Occipital lobe (tissue), 1 donor: ENCODE measurements at regions not wholly inside any gene's neighbourhood (a gene's known extent, or its start where the extent isn't known, plus 50 kb on each side); places are given as distances from the start of the nearest gene placed in this dataset.
A peak's percentile ranks its signal among the peaks of the same experiment; 100 is the strongest.

ENCODE experiments used
- DNase-seq: peaks from one replicate; lab custom pipeline; 2025; lab: John Stamatoyannopoulos, UW

DNA sequence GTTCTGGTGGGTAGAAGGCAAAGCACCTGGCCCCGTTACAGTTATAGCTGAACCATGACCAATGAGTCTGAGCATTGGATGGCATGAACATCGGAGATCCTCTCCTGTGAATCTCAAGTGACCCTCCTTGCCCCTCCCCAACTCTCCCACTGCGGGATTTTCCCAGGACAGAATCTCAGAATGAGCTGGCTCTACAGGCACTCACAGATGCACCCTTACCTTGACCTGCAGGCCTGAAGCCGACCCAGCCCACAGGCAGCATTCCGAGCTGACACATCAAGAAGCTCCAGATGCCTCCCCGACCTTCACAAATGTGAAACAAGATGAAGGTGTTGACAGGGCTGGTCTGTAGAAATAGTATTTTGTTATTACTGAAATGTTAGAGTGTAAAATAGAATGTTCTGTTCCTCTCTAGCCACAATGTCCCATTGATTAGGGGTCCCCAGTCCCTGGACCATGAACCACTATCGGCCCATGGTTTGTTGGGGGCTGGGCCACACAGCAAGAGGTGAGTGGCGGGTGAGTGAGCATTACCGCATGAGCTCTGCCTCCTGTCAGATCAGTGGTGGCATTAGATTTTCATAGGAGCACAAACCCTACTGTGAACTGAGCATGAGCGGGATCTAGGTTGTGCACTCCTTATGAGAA lies 263.4 kb downstream of the AUH start:
- DNase-seq = no peak

DNA sequence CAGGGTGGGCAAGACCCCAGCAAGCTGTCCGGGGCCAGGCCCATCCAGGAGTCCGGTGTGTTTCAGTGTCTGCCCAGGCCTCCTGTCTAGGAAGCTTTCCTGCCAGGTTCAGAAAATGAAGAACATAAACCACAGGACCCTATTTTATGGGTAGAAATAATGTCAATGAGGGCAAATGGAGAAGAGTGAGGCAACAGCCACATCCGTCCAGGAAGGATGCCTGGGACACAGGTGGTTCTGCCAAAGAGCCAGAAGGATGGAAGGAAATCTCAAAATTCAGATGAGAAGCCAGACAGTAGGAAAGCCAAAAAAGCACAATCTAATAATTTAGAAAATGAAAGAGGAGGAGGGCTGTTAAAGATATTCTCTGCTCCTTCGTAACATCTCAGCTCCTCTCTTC lies 262.3 kb downstream of the AUH start:
- no peak for DNase-seq

DNA sequence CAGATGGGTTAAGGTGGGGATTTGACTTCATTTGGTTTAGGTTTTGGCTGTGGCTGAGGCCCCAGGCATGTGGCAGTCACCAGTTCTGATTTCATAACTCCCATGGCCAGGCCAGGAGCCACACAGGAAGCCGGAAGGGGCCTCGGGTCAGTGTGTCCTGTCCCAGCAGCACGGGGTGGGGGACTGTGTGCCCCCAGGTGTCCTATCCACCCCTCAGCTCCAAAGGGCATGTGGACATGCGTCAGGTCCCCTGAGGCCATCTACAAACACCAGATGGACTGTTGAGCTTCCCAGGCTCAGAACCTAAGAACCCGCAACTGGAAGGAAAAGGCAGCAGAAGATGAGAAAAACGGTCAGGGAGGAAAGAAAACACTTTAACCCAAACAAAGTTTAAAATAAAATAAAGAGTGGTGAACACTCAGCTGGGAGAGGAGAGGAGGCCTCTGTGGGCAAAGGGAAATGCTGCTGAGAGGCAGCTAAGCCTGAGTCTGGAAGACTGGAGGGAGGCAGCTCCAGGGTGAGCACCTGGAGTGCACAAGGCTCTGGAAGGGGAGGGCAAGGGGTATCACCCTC lies 260.8 kb downstream of the AUH start:
- DNase-seq = no peak

DNA sequence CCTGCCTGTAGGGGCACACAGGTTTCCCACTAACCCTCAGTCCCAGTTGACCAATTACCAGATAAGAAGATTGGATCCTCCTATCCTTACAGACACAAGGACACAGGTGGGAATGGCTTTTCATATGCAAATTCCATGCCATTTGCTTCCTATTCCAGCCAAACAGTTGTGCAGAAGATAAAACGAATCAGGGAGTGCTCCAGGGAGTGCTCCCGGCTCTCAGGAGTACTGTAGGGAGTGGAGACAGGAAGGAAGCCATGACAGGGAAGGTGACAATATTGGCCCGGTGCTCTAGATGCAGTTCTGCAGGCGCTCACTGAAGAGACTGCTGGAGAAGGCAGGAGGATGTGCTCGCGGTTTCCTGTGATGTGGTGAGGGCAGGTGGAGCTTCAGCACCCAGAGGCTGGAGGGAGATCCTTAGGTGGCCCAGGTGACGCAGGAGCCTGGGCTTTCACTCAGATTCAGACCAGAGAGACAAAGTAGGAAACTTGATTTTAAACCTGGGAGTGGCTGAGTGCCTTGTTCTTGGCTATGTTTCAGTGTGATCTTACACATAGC lies 260.0 kb downstream of the AUH start:
- DNase-seq = no peak

DNA sequence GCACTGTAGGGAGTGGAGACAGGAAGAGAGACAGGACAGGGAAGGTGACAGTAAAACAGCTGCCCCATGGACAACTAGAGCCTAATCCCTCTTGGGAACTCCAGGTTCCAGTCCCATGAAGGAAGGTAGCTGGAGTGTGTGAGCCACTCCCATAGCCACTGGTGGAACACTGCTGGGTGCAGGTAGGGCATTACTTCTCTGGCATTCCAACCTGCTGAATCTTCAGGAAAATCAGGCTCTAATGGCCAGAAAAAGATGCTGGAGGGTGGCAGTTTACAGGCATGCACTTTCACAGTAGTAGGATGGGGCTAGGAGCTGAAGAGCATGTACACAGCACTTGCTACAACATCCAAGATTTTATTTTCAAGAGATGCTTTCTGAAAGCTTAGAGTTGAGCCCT lies 259.4 kb downstream of the AUH start:
- no peak for DNase-seq

- DNase-seq = no peak
Observed at GRCh38 chr9:91103931-91104330, 257.8 kb downstream of the AUH start.

DNA sequence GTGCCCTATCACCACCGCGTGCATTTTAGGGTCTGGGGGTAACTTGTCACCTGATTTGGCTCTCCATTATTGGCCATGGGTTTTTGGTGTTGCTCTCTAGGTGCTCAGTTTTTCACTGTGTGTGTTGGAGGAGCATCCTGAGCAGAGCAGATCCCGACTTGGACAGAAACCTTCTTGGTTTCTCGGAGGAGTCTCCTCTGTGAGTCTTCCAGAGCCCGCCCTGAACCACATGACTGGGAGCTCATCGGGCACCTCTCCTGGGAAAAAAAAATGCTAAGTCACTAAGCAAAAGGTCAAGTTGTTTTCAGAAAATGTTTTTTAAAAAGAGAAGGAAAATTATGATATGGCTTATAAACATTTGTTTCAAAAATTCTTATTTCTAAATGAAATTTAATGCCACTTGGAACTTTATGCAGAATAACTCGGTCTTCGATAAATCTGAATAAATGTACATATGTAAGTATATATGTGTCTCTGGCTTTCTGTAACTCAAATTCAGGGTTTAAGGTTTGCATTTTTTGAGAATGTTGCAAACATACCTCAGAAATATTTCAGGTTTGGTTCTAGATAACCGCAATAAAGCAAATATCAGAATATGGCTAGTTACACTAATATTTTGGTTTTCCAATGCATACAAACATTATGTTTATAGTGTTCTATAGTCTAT lies 255.2 kb downstream of the AUH start:
- no peak for DNase-seq

- no peak for DNase-seq
Observed at GRCh38 chr9:91111226-91111625, 250.5 kb downstream of the AUH start.

DNA sequence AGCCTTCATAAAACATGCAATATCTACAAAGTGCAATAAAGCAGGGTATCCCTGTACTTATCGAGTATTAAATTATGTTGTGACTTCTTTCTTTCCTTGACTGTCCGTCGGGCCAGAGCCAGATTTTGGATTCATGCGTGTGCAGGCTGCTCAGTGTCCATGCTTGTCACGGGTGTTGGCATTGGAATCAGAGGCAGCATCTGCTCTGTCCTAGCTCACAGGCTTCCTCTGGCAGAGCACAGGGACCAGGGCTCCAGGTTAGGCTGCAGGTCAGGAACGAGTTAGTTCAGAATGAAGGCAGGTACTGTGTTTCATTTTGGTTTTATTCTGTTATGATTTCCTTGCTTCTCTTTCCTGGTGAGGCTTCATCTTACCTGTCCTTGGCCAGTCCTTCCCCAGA lies 249.8 kb downstream of the AUH start:
- DNase-seq = no peak

GRCh38 chr9:91113016-91113415 lies 248.7 kb downstream of the AUH start:
- DNase-seq = no peak

DNA sequence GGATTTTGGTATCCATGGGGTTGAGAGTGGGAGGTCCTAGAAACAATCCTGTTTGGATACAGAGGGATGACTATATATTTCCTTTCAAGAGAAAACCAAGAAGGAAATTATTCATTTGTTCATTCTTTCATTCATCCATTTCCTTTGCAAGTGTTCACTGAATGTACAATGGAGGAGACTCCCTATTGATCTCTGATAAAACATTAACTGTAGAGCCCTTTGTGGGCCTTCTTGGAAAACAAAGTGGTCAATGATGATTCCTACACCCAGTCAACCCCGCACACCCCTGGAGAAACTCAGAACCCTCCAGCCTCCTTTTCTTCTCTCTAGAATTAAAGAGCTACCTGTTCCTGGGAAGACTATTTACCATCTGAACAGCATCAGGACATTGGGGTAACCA lies 247.3 kb downstream of the AUH start:
- no peak for DNase-seq

DNA sequence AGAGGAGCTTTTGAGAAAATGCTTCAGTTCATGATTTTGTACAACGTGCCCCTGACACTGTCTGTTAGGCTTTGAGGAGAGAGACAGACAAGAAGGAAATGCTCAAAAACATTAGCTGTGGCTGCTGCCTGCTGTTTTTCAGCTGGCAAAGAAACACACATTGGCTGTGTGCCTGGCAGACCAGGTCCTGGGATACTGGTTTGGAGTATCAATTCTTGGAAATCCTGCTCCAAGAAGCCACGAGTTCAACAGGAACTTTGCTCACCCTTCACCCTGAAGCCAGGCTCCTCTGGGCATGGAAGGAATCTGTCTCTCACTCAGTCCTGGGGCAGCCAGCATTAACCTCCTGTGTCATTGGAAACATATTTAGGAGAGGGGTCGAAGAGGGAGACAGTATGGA lies 245.5 kb downstream of the AUH start:
- DNase-seq = no peak

DNA sequence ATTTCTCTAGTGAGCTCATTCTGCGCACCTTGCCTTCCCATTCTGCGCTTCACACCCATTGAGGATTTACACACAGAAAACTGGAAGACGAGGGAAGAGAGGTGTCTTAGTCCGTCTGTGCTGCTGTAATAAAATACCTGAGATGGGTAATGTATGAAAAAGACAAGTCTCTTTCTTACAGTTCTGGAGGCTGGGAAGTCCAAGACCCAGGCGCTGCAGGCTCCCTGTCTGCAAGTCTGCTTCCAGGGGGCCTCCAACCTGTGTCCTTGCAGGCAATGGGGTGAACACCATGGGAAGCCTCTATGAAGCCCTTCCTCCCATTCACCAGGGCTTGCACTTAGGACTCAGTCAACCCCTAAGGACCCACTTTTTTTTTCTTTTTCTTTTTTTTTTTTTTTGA lies 245.0 kb downstream of the AUH start:
- no peak for DNase-seq

DNA sequence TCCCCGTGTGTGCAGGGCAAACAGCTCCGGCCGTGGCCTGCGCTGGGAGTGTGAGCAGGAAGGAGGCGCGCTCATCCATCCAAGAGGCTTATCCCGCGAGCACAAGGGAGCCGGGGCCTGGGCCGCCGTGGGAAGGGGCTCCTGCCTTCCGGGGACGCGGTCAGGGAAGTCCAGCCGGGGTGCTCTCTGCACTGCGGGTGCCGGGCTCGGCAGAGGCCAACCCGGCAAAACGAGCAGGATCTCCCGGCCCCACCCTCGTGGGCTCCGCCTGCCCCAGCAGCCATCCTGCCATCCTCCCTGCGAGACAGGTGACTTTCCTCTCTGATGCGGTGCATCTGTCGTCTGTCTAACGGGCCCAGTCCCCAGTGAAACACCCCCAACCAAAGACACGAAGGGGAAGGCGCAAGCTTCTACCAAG lies 244.2 kb downstream of the AUH start:
- DNase-seq = no peak

GRCh38 chr9:91117959-91118703 lies 243.6 kb downstream of the AUH start:
- peak; percentile 32 for DNase-seq

DNA sequence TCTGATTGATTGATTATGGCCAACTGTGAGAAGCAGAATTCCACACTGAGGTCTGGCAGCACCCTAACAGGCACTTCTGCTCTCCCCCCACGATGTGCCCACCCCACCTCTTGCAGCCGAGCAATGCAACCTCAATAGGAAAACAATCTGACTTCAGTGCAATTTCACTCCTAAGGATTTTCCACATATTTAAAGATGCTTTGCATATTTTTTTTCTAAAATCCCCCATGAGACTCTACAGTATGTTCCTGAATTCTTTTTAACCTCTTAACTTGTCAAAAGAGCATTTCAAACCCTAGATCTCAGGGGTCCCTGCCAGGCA lies 243.1 kb downstream of the AUH start:
- no peak for DNase-seq

- no peak for DNase-seq
Observed at GRCh38 chr9:91119142-91119541, 242.6 kb downstream of the AUH start.

DNA sequence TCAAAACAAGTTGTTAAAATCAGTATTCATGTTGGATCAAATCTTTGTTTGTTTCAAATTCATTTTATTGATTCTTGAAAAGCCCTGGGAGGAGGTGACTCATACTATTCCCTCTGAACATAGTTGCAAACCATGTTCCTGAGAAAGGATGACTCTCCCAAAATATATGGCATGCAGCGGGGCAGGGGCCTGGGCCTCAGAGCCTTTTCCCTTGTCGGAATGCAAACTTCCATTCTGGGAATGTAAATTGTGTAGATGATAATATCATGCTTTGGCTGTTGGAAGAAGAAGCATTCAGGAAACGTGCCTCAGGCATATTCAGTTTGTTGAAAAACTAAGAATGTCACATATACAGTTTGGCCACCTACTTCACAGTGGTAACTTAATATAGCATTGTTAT lies 242.0 kb downstream of the AUH start:
- DNase-seq = no peak

DNA sequence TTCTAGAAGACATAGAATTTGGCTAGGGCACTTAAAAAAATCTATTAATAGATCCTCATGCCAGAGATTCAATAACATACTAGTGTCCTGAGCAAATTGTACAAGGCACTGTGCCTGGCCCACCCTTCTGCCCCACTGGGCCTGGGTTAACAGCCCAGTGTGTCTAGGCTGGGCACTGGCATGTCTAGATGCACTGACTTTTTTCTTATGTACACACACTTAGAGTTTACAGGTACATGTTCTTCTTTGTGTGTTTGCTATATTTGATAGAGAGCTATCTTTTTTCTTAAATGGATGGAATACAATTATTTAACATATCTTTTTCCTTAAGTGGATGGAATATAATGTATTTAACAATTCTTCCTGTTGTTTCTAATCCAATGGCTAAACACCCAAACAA lies 241.5 kb downstream of the AUH start:
- DNase-seq = no peak

- no peak for DNase-seq
Observed at GRCh38 chr9:91122755-91123154, 239.0 kb downstream of the AUH start.

DNA sequence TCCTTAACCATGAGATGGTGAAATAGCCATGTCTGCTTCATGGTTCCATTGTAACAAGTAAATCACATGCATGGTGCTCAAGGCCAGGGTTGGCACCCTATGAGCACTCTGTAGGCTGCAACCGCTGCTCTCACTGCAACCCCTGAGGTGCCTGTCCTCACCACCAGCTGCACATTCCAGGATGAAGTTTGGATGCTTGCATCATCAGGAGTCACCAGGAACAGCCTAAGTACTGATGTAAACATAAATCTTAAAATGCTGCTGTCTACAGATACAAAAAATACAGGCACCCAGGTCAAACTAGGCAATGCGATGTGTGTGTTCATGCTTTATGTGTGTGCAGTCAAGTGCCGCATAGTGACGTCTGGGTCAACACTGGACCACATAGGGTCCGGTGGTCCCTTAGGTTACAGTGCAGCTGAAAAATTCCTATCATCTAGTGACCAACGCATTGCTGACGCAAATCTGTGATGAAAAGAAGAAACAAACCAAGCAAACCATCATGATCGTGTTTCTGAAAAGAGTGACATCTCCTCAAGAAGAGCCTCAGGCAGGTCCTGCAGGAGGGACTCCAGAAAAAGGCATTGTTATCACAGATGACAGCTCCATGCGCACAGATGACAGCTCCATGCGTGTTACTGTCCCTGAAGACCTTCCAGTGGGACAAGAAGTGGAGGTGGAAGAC lies 234.8 kb downstream of the AUH start:
- DNase-seq = no peak

GRCh38 chr9:91127653-91128052 lies 234.1 kb downstream of the AUH start:
- DNase-seq = no peak
